ENCODE measurements at regions not wholly inside any gene's neighbourhood (a gene's known extent, or its start where the extent isn't known, plus 50 kb on each side); places are given as distances from the start of the nearest gene placed in this dataset.

DNA sequence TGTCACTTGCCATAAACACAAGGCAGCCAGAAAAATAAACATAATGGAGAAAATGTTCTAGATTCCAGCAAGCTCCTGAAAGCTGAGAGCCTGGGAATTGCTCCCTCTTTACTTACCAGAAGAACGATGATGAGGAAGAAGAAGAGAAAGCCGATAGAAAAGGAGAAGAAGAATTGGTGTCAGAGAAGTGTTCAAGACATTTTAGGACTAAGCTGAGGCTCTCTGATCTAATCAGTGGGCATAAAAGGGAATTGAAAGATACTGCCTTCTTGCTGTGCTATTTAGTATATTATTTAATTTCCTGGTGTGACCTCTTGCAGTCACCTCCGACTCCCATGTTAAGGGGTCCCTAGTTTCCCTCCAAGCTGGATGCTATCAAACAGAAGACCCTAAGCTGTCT, 316.6 kb upstream of the JARID2 start:
- H3K27ac ChIP-seq, result no peak overlapping the region
- ATAC-seq (ENCODE audit: low FRiP score in 2 of 2) (no peak), DNase-seq (no peak)
- H3K36me3 ChIP-seq, result no peaks in the 10 kb centered on the region
- no peaks in the 10 kb centered on the region for H3K27me3 ChIP-seq
- H3K4me1 ChIP-seq, result peaks cover 0 to 3% (median 0%) of the 10 kb centered on the region in 4 donors
- H3K4me3 ChIP-seq, result no peak overlapping the region
- H3K9me3 ChIP-seq, result no peaks in the 10 kb centered on the region
- TF ChIP-seq POLR2AphosphoS5 (IDR thresholded peaks at IDR 0.05) (no peak), CTCF (IDR thresholded peaks at IDR 0.05) (no peak), POLR2A (IDR thresholded peaks at IDR 0.05) (no peak), EP300 (IDR thresholded peaks at IDR 0.05) (no peak)
- 66 to 67% methylated on average over 3 of the region's 3 CpGs for WGBS, 2 donors

DNA sequence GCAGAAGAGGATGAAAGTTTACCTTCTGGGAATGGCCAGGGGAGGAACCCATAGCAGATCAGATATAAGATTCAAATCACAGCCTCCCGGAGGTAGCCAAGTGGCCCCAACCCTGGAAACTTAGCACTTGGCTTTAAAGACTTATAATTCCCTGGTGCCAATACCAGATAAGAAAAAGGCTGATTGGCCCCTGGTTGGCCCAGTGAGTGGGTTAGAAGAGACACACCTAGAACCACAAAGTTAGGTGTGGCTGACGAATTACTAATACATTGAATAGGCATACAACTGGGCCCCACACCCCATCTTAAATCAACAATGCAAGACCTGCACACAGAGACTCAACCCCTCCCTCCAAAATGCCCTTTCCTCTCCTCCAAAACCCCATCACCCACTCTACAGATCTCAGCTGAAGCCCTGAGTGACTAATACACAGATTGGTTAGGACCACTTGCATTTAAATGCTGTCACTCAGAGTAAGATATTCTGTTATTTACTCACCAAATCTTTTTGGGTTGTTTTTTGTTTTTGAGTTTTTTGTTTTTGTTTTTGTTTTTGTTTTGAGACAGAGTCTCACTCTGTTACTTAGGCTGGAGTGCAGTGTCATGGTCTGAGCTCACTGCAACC, 315.4 kb upstream of the JARID2 start:
- H3K4me1 ChIP-seq, result no peaks in the 10 kb centered on the region
- H3K4me3 ChIP-seq, result no peak overlapping the region
- DNase-seq (no peak), ATAC-seq (ENCODE audit: low FRiP score in 2 of 2) (no peak)
- no peaks in the 10 kb centered on the region for H3K36me3 ChIP-seq
- no peaks in the 10 kb centered on the region for H3K9me3 ChIP-seq
- TF ChIP-seq EP300 (IDR thresholded peaks at IDR 0.05), result no peak
- no peak for TF ChIP-seq POLR2A (IDR thresholded peaks at IDR 0.05)
- TF ChIP-seq POLR2AphosphoS5 (IDR thresholded peaks at IDR 0.05), result no peak
- TF ChIP-seq CTCF (IDR thresholded peaks at IDR 0.05), result no peak
- no peak overlapping the region for H3K27ac ChIP-seq
- 75 to 96% methylated on average over 2 of the region's 2 CpGs for WGBS, 2 donors
- no peaks in the 10 kb centered on the region for H3K27me3 ChIP-seq

GRCh38 chr6:14932485-14933182, 313.2 kb upstream of the JARID2 start:
- Histone ChIP-seq H3K4me1 (no peaks in the 10 kb centered on the region), H3K36me3 (no peaks in the 10 kb centered on the region), H3K27me3 (no peaks in the 10 kb centered on the region), H3K27ac (no peak overlapping the region), H3K9me3 (no peaks in the 10 kb centered on the region), H3K4me3 (no peak overlapping the region)
- ATAC-seq (ENCODE audit: low FRiP score in 2 of 2) (no peak), DNase-seq (no peak)
- TF ChIP-seq CTCF (IDR thresholded peaks at IDR 0.05) (no peak), EP300 (IDR thresholded peaks at IDR 0.05) (no peak), POLR2AphosphoS5 (IDR thresholded peaks at IDR 0.05) (no peak), POLR2A (IDR thresholded peaks at IDR 0.05) (no peak)
- WGBS, 2 donors, result 80 to 89% methylated on average over 6 to 8 of the region's 8 CpGs

- TF ChIP-seq EP300 (IDR thresholded peaks at IDR 0.05) (no peak), POLR2A (IDR thresholded peaks at IDR 0.05) (no peak), CTCF (IDR thresholded peaks at IDR 0.05) (no peak), POLR2AphosphoS5 (IDR thresholded peaks at IDR 0.05) (no peak)
- 83% methylated on average over 4 of the region's 4 CpGs for WGBS, 2 donors
- Histone ChIP-seq H3K4me1 (no peaks in the 10 kb centered on the region), H3K9me3 (no peaks in the 10 kb centered on the region), H3K27me3 (no peaks in the 10 kb centered on the region), H3K27ac (no peak overlapping the region), H3K4me3 (no peak overlapping the region), H3K36me3 (no peaks in the 10 kb centered on the region)
- ATAC-seq (ENCODE audit: low FRiP score in 2 of 2) (no peak), DNase-seq (no peak)
These were observed 312.7 kb upstream of the JARID2 start for GRCh38 chr6:14933183-14933544.

DNA sequence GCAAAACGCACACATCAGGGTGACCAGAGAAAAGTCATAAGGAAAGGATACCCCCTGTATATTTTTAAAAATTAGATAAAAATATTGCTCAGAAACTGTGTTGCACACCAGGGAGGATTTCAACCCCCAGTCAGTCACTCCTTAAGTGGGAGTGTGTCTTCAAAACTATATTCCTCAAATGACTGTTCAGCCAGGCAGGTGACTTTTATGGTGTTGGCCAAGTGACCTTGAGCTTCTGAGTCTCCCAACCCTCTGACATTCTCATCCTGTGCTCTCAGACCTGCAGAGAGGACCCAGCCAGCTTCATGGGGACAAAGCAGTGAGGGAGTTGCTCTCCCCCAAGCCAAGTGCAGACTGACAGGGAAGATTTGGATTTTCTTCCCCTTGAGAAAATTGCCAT, 311.9 kb upstream of the JARID2 start:
- WGBS, 2 donors, result 100% methylated on average over 1 of the region's 1 CpG

More for the DNA sequence above, 311.9 kb upstream of the JARID2 start:
- no peak for TF ChIP-seq POLR2AphosphoS5 (IDR thresholded peaks at IDR 0.05)
- no peak for TF ChIP-seq POLR2A (IDR thresholded peaks at IDR 0.05)
- no peak for TF ChIP-seq CTCF (IDR thresholded peaks at IDR 0.05)
- TF ChIP-seq EP300 (IDR thresholded peaks at IDR 0.05), result no peak
- no peaks in the 10 kb centered on the region for H3K4me1 ChIP-seq
- H3K4me3 ChIP-seq, result no peak overlapping the region
- no peaks in the 10 kb centered on the region for H3K27me3 ChIP-seq
- no peak for DNase-seq
- no peak for ATAC-seq (ENCODE audit: low FRiP score in 2 of 2)
- no peaks in the 10 kb centered on the region for H3K36me3 ChIP-seq
- no peak overlapping the region for H3K27ac ChIP-seq
- no peaks in the 10 kb centered on the region for H3K9me3 ChIP-seq

All from upper lobe of left lung (tissue), 6 donors.